LNCAP (cell line): ENCODE measurements at regions not wholly inside any gene's neighbourhood (a gene's known extent, or its start where the extent isn't known, plus 50 kb on each side); places are given as distances from the start of the nearest gene placed in this dataset.

Experiments used
- CTCF ChIP-seq: fragments of 450-650 bp; IDR thresholded peaks from 2 replicates; pipeline ENCODE4 v1.5.1; 2017; ENCODE audit warnings: mild to moderate bottlenecking

- no peak for TF ChIP-seq CTCF
Observed at GRCh38 chr16:49018259-49018931, 263.2 kb downstream of the CBLN1 start.

- TF ChIP-seq CTCF, result no peak
Observed at GRCh38 chr16:49017501-49017900, 264.1 kb downstream of the CBLN1 start.

- no peak for TF ChIP-seq CTCF
Observed at GRCh38 chr16:49016461-49016860, 265.2 kb downstream of the CBLN1 start.

GRCh38 chr16:49015225-49015592 lies 266.4 kb downstream of the CBLN1 start:
- TF ChIP-seq CTCF, result no peak

GRCh38 chr16:49014277-49015224 lies 267.1 kb downstream of the CBLN1 start:
- no peak for TF ChIP-seq CTCF

- no peak for TF ChIP-seq CTCF
Observed at GRCh38 chr16:49013727-49014080, 267.9 kb downstream of the CBLN1 start.

- TF ChIP-seq CTCF, result no peak
Observed at GRCh38 chr16:49012961-49013726, 268.5 kb downstream of the CBLN1 start.
